GM18505 (cell line): ENCODE measurements at regions not wholly inside any gene's neighbourhood (a gene's known extent, or its start where the extent isn't known, plus 50 kb on each side); places are given as distances from the start of the nearest gene placed in this dataset.

Source experiments
- ATAC-seq: cut with Tn5 transposase; IDR thresholded peaks from one replicate; pipeline ENCODE4 v1.9.1; 2021; ENCODE audit not compliant: unreplicated experiment
- POLR2A ChIP-seq: IDR thresholded peaks from 4 replicates; pipeline ENCODE4 v1.6.1; 2011; ENCODE audit warnings: borderline replicate concordance; ENCODE audit not compliant: insufficient read depth, insufficient read length; ENCODE audit errors: extremely low read depth

DNA sequence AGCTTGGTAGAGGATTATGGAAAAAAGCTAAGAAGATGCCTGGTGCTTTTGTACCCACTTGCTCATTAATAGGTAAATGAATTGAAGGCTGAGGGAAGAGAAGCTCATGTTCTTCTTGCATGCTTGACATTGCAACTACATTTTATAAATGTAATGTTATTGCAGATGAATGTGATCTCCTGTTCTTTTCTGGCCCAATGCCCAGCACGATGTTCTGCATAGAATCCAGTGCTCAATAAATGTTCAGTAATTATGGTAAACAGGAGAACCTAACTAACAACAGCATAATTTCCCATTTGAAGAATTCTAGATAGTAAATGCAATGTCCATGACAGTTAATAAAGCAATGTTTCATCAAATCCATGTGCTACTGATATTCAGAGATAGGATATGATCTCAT is 638.2 kb upstream of the SOX9 start:
- no peak for TF ChIP-seq POLR2A
- ATAC-seq, result no peak

DNA sequence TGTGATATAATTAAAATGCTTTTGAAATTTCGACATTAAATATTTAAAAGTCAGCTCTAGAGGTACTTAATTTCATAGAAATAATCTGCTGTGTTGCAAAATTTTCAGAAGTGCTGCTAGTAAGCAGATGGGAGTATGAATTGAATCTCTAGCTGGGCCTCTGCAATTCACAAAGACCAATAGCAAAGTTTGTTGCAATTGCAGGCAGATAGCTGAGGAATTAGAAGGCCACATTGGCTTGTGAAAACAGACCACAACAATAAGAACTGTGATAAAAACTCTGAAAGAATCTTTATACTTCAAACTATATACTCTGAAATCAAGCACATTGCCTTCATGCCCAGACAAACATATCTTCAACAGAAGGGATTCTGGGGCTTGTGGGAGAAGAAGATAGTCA is 636.3 kb upstream of the SOX9 start:
- no peak for ATAC-seq
- no peak for TF ChIP-seq POLR2A

DNA sequence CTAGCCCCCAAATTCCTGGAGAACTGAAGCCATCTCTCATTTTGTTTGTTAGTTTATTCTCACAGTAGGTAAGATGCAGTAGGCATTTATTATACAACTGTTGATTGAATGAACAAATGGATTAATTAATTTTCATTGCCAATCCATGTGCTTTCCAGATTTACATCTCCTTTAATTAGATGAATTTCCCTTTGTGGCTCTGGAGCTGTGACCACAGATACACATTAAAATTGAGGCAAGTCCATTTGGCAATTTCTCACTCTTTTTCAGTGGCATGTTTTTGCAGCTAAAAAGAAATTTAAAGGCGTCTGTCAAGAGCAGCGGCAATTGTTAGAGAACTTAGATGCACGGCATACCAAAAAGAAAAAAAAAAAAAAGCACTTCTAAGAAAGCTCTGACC is 635.4 kb upstream of the SOX9 start:
- TF ChIP-seq POLR2A, result no peak
- ATAC-seq, result no peak

DNA sequence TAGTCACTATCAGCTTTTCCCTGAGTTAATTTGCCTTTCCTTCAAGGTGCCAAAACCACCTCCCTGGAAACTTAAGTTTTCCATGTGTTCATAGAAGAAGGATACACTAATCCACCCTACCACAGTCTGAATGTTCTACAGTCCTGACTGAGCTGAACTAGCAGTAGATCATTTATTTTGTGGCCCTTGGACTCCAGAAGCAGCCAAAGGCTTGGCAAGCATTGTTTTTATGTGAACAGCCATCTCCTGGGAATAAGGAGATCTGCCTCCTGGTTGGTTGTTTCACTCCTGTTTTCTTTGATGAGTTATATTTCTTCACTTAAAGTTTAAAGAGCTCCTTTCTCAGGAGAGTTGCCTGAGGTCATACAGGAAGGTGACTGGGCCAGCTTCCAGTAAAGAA is 634.6 kb upstream of the SOX9 start:
- TF ChIP-seq POLR2A, result no peak
- ATAC-seq, result no peak

DNA sequence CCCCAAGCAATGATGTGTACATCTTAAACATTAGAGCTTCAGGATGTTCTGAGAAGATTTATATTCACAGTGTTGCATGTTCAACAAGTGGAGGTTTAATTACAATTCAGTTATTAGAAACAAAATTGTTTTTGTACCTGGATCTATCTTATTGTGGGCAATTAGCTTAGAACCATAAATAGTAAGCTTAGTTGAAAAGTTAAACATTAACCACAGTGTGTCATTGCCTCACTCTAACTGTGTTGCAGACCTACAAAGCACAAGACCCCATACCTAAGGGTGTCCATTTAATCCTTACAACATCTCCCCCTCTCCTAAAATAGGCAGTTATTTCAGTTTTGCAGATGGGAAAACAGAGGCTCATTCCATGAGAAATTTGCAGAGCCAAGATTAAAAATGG is 632.0 kb upstream of the SOX9 start:
- no peak for TF ChIP-seq POLR2A
- ATAC-seq, result no peak

DNA sequence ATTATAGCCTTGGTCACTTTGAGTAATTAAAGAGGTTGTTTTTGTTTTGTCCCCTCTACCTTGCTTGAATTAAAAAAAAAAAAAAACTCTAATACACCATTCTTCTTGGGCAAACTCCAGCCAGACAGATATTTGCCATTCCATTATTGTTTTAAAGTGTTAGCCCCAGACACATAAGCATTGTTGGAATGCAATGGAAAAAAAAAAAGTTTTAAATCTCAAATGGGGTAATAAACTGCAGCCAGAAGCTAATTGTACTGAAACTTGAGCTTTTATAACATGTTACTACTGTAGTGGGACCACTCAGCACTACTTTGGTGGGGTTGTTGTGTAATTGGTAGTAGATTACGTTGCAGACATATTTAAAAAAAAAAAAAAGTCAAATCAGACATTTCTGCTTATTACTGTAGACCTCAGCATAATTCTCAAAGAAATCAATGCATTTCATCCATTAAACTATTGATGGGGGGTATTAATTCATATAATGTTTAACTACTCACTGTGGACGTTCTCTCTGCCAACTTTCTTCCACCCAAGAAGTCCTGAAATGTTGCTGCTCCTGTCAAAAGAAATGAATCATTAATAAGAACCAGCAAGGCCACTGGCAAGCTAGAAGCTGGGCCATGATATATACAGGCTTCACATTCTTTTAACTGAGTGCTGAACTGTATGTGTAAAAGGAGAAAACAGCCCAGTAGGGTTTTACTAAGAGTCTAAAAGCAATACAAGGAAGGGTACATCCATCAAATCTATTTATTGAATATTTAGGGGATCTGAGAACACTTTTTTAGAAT is 626.6 kb upstream of the SOX9 start:
- TF ChIP-seq POLR2A, result no peak
- ATAC-seq, result no peak

DNA sequence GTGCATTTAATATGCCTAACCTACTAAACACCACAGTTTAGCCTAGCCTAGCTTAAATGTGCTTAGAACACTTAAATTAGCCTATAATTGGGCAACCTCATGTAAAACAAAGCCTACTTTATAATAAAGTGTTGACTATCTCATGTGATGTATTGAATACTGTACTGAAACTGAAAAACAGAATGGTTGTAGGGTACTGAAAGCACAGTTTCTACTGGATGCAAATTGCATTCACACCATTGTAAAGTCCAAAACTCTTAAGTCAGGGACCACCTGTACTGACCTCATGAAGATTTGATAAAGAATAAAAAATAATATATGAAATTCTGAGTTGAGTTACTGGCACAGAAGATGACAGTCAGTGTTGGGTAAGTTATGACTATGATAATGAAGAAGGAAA is 625.4 kb upstream of the SOX9 start:
- TF ChIP-seq POLR2A, result no peak

DNA sequence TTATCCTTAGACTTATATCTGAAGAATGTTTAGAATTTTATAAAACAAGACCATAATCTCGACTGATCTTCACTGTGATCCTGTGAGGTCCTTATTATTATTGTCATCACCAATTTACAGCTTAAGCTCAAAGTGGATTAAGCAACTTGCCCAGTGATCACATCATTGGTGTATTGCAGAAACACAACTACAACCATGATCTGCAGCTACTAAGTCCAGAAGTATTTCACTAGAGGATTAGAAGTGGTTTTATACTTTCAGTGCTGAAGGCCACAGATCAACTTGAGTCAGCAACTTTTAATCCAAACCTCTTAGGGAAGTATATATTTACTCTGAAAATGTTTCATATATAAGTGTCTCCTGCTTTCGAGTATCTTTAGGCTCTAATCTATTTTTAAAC is 624.3 kb upstream of the SOX9 start:
- ATAC-seq, result no peak
- TF ChIP-seq POLR2A, result no peak

More for the DNA sequence above, 625.4 kb upstream of the SOX9 start:
- no peak for ATAC-seq

DNA sequence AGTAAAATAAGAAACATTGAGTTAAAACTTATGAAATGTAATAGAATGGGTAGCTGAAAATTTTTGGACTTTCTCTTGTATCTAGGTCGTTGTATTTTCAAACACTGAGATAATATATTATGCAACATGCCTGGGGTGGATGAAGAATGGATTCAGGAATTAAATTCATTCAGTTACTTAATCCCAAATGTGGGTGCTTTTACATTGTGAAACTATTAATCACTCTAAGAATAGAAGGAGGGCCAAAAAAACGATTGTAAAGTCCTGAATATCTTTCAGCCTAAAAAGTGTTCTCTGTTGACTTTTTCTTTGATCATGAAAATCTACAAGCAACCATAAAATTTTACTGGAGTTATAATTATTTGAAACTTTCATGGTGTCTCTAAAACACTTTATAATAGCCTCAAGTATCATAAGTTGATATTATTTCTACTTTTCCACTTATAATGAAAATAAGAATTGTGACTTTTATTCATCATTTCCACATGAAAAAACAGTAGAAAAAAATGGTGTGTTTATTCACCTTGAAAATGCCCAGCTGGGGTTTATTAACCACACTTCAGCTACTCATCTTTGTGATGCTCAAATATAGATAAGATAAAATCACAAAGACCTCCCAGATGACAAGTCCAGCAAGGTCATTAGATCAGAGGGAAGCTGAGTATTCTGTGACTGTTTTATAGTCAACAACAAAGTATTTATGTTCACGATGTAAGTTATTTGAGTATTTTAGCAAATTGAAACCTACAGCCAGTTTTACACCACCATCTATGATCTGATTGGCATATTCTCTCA is 619.9 kb upstream of the SOX9 start:
- no peak for ATAC-seq

DNA sequence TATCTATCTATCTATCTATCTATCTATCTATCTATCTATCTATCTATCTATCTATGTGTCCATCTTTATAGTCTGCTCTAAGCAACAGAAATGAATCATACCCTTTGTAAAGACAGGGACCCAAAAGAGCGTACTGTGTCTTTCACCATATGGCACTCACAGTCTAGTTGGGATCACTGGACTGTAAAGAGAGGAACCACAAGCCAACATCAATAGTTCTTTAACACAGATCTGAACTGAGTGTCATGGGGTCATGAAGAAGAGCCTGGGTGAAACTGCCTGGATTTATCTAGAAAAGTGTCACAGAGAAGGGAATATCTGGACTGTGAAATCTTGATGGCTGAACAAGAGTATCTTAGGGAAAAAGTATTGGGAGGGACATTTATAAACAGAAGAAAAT is 619.1 kb upstream of the SOX9 start:
- no peak for ATAC-seq

More for the DNA sequence above, 619.9 kb upstream of the SOX9 start:
- TF ChIP-seq POLR2A, result no peak

DNA sequence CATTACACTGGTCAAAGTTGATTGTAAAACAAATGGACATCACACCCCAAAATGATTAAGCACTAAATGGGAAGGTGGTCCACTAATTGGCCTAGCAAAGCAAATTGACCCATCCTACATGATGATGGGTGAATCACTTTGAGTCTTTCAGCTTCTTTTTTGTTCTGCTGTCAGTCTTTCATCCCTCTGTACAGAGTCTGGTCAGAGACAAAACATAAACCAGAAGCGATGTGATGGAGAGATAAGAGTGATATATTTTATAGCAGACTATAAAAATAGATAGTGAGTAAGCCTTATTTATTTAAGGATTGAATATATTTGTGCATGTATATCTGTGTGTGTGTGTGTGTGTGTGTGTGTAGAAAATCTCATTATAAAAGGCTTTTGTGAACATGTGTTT is 618.4 kb upstream of the SOX9 start:
- no peak for TF ChIP-seq POLR2A
- ATAC-seq, result no peak

More for the DNA sequence above, 619.1 kb upstream of the SOX9 start:
- TF ChIP-seq POLR2A, result no peak

DNA sequence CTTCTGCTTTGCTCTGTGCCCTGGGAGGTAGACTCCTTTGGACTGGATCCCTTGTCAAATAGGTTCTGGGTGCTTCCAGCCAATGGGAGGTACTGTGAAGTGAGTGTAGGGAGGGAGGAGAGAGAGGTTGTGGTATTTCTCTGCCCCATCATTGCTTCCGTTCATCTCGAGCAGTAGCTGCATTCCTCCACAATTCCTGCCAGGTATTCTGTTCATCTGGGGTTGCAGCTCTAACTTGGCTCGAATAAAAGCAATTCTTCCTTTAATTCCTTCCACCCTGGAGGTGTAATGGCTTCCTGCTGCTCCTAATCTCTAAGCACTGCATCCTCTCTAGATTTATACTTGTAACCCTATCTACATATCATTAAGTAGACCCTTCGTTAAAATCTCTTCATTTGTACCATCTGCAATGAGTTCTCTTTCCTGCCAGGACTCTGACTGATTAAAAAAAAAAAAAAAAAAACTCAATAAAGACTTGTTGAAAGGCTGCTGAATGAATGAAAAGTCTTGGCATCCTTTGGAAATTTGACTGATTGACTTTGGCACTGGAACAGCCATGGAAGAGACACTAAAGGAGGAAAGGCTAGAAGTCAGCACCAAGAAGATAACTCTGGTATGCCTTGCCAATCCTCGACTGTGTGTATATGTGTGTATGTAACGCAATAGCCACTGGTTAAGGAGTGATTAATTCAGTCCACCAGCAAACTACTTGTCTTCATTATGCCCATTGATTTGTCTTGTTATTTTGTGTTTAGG is 616.9 kb upstream of the SOX9 start:
- no peak for ATAC-seq
- no peak for TF ChIP-seq POLR2A

DNA sequence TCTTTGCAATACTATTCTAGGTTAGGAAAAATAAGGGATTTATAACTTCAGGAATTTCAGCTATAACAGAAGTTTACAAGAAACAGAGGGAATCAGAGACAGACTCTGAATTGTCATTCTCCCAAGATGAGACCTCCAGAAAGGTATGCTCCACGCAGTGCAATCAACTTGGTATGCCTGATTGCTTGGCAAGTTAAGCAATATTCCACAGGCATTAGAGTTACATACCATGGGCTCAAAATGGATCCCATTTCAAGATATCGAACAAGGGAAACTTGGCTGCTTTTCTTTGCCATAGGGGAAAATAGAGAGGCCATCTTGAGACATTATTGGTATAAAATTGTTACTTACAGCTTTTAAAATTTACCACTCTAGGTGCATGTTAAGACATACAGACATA is 615.6 kb upstream of the SOX9 start:
- ATAC-seq, result no peak
- TF ChIP-seq POLR2A, result no peak
